ENCODE measurements at regions not wholly inside any gene's neighbourhood (a gene's known extent, or its start where the extent isn't known, plus 50 kb on each side); places are given as distances from the start of the nearest gene placed in this dataset.
A peak's percentile ranks its signal among the peaks of the same experiment; 100 is the strongest.

DNA sequence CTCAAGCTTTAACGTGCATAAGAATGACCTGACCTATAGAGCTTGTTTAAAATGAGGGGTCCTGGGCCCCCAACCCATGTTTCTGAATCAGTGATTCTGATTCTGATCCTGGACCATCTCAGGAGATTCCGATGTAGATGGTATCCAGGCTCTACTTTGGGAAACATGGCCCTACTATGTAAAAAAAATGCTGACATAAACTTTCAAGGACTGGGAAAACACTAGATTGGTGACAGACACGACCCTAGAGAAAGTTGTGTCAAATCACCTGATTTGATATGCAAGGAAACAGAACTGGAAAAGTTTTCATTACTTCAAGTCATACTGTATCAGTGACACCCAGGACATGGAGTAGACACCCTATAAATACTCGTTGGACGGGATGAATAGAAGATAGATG, 328.5 kb downstream of the HNRNPD start:
- Mint-ChIP-seq H3K27me3 (peaks cover 40% of the 10 kb centered on the region), H3K4me3 (peak overlapping the region; percentile 24), H3K9me3 (no peaks in the 10 kb centered on the region), H3K4me1 (peaks cover 15% of the 10 kb centered on the region), H3K36me3 (no peaks in the 10 kb centered on the region), H3K27ac (no peak overlapping the region)

DNA sequence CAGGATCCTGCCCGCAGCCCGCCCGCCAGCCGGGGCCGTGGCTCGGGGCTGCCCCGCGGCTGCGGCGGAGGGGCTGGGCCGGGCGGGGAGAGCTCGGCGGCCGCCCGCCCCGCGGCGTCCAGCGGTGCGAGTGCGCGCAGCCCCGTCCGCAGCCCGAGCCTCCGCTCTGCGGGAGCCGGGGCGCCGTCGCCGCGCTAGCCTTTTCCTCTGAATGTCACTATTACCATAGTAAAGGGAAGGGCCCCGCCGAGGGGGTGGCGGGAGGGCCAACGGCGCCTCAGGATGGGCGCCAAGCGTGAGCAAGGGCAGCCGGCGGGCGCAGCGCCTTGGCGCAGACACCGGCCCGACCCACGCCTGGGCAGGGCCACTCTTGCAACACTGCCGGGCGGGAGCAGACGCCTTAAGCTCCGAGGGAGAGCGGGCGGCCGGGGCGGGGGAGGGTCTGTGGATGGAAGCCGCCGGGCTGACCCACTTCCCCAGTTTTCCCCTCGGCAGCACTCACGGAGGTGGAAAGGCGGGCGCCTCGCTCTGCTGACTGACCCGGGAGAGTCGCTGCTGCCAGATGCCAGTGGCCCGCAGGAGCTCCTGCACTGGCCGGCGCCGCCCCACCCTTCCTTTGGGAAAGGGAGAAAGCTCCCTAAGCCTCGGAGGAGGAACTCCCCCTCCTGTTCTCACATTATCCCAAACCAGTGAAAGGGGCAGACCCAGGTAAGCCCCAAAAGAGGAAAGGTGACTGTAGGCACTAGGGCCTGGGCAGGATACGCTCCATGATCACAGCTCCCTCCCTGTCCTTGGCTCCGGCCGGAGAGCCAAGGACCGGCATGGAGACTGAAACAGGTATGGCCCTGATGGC, 329.4 kb downstream of the HNRNPD start:
- H3K36me3 Mint-ChIP-seq, result no peaks in the 10 kb centered on the region
- H3K4me1 Mint-ChIP-seq, result peaks cover 15% of the 10 kb centered on the region
- no peaks in the 10 kb centered on the region for H3K9me3 Mint-ChIP-seq
- H3K4me3 Mint-ChIP-seq, result no peak overlapping the region
- no peak overlapping the region for H3K27ac Mint-ChIP-seq
- H3K27me3 Mint-ChIP-seq, result peaks cover 40% of the 10 kb centered on the region

DNA sequence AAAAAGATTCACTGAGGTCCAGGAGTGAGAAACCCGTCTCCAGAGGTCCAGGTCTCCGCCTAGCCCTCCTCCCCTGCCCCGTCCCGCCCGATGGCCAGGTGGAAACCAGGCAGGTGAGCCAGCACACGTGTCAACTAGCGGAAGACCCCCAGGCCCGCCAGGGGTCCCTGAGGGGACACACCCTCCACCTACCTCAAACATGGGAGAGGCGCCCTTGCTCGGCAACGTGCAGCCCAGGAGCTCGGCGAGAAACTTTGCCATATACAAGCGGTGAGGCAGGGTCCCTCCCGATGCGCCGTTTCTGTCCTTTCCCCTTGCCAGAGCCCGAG, 330.0 kb downstream of the HNRNPD start:
- Mint-ChIP-seq H3K36me3 (no peaks in the 10 kb centered on the region), H3K27ac (no peak overlapping the region), H3K27me3 (peaks cover 44% of the 10 kb centered on the region), H3K9me3 (no peaks in the 10 kb centered on the region), H3K4me3 (peak overlapping the region; percentile 77), H3K4me1 (peaks cover 15% of the 10 kb centered on the region)

DNA sequence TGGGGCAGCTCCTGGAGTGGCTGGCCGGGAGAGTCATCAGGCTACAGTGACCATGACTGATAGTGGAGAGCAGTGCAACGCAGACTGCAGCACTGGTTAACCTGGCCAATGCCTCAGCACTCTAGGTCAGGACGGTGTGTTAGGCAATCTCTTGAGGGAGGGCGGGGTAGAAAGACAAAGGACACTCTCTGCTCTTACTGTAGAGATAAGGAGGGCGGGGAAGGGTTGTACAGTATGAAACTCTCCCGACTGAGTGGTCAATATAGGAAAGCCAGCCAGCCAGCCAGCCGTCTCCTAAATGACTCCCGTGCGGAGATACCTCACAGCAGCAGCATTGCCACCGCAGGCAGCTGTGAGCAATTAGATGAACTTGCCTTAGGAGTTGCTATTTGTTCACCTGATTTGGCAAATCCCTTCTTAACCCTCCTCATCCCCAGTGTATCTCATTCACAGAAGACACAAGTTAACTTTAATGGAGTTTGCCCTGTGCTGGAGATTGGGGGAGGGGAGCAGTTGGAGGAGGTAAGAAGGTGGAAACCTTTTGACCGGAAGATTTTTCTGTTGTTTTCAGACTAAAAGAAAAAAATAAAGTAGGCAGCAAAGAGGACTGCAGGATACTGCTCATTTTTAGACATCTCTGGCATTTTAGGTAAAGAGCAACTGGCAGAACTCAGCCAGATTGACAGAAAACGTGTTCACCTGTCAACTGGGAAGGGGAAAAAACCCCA, 330.5 kb downstream of the HNRNPD start:
- Mint-ChIP-seq H3K4me1 (peaks cover 15% of the 10 kb centered on the region), H3K9me3 (no peaks in the 10 kb centered on the region), H3K27ac (no peak overlapping the region), H3K36me3 (no peaks in the 10 kb centered on the region), H3K4me3 (peak overlapping the region; percentile 77), H3K27me3 (peaks cover 44% of the 10 kb centered on the region)

DNA sequence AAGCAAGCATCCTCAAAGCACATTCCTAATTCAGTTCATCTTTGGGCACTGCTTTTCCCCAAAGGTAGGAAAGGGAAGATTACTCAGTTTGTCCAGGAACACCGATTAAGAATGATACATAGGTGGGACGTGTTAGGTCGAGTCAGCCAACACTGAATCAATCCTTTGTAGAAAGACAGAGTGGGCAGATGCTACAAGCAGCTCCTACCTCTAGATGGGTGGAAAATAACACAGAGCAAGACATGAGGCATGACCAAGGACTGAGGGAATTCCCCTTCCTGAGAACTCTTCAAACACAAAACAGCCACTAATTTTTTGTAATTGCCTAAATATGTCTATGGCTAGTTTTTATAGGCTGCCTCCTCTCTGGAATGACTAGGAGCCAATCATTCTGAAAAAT, 331.7 kb downstream of the HNRNPD start:
- peaks cover 15% of the 10 kb centered on the region for H3K4me1 Mint-ChIP-seq
- H3K36me3 Mint-ChIP-seq, result no peaks in the 10 kb centered on the region
- H3K27me3 Mint-ChIP-seq, result peaks cover 43% of the 10 kb centered on the region
- H3K4me3 Mint-ChIP-seq, result no peak overlapping the region
- H3K27ac Mint-ChIP-seq, result peak overlapping the region; percentile 37
- H3K9me3 Mint-ChIP-seq, result no peaks in the 10 kb centered on the region

DNA sequence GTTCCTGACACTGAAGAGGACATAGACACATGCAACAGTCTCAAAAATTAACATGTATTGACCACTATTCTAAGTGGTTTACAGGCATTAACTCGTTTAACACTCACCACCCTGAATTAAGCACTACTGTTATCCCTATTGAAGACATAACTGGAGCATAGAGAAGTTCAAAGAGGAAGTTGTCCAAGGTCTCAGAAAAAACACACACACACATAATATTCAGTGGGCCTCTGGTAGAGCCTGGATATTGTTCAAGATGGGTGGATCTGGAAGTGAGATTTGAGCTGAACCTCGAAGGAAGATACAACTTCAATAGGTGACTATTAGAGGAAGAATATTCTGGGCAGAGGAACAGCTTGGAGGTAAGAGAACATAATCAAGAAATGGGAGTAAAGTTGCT, 334.9 kb downstream of the HNRNPD start:
- Mint-ChIP-seq H3K4me3 (no peak overlapping the region), H3K9me3 (no peaks in the 10 kb centered on the region)

DNA sequence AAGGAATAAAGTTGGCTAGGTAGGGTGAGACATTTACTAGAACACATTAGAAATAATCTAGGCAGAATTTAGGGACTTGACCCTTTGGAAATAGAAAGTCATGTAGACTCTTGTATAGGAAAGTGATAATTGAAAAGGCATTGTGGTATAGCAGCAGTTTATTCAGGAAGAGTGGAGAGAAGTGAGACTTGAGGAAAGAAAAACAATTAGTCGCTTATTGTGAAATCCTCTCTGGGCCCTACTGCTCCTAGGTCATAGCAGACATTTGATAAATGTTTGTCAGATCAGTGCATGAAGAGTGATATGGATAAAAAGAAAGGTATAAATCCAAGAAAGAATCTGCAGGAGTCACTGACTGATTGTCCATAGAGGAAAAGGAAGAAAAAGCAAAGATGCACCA, 337.6 kb downstream of the HNRNPD start:
- Mint-ChIP-seq H3K27me3 (peaks cover 22% of the 10 kb centered on the region), H3K27ac (no peak overlapping the region), H3K4me3 (no peak overlapping the region), H3K4me1 (peaks cover 4% of the 10 kb centered on the region), H3K9me3 (no peaks in the 10 kb centered on the region), H3K36me3 (no peaks in the 10 kb centered on the region)

More for the DNA sequence above, 334.9 kb downstream of the HNRNPD start:
- Mint-ChIP-seq H3K4me1 (peaks cover 15% of the 10 kb centered on the region), H3K27ac (no peak overlapping the region), H3K27me3 (peaks cover 32% of the 10 kb centered on the region), H3K36me3 (no peaks in the 10 kb centered on the region)

DNA sequence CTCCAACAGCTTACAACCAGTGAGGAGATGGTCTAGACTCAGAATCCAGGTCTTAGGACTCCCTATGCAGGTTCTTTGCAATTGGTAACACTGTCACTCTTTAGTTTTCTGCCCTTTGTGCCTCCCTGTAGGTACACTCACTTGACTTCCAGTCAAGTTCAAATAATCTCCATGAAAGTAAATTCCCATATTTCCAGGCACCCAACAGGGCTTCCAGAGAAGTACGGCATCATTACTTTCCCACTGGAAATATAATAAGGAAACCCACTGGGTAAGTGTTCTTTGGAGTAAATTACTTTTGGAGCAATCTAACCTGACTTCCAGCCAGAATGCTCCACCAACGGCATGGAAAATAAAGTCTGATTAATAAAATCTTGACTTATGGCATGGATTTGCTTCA, 338.9 kb downstream of the HNRNPD start:
- Mint-ChIP-seq H3K4me1 (peaks cover 4% of the 10 kb centered on the region), H3K27ac (no peak overlapping the region), H3K4me3 (no peak overlapping the region), H3K9me3 (no peaks in the 10 kb centered on the region), H3K27me3 (peaks cover 22% of the 10 kb centered on the region), H3K36me3 (no peaks in the 10 kb centered on the region)

DNA sequence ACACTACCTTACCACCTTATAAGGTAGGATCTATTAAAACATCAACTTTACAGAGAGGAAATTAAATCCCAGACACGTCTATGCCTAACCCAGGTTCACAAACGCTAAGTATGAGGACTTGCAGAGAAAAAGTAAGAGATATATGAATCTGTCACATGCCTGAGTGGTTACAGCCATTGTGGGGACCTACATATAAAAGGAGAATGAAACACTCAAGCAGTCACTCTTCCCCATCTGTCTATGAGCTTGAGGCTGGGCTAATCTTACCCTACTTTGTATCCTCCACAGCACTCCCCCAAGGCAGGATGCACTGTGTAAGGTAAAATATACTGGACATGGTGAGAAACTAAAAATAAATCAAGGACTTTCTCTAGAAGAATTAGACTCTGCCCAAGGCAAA, 339.9 kb downstream of the HNRNPD start:
- H3K36me3 Mint-ChIP-seq, result no peaks in the 10 kb centered on the region
- H3K9me3 Mint-ChIP-seq, result no peaks in the 10 kb centered on the region
- peaks cover 4% of the 10 kb centered on the region for H3K4me1 Mint-ChIP-seq
- H3K27ac Mint-ChIP-seq, result no peak overlapping the region
- H3K27me3 Mint-ChIP-seq, result peaks cover 19% of the 10 kb centered on the region
- no peak overlapping the region for H3K4me3 Mint-ChIP-seq

DNA sequence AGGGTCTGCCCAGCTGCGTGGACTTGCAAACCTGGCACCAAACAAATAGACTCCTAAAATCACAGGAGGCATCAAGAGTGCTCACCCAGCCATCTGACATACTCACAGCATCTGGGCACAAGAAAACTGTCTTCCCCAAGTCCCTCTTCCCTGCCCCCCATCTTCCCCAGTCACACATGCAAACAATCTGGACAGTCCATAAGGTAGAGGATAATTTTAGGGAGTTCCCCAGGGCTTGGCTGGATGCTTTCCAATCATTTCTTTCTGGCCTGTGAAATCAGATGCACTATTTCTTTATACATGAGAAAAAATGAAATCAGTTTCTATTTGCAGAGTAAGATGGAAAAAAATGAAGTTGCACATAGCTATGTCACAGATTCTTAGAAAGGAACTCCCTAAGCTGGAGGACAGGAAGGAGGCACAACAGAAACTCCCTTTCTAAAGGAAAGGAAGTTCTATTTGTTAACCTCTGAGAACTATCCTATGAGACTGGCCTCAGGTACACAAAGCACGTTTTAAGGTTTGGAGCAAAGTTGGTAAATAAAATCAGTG, 342.3 kb downstream of the HNRNPD start:
- no peak overlapping the region for H3K27ac Mint-ChIP-seq
- no peaks in the 10 kb centered on the region for H3K9me3 Mint-ChIP-seq
- peaks cover 15% of the 10 kb centered on the region for H3K27me3 Mint-ChIP-seq
- no peaks in the 10 kb centered on the region for H3K36me3 Mint-ChIP-seq
- H3K4me3 Mint-ChIP-seq, result no peak overlapping the region
- peaks cover 4% of the 10 kb centered on the region for H3K4me1 Mint-ChIP-seq

DNA sequence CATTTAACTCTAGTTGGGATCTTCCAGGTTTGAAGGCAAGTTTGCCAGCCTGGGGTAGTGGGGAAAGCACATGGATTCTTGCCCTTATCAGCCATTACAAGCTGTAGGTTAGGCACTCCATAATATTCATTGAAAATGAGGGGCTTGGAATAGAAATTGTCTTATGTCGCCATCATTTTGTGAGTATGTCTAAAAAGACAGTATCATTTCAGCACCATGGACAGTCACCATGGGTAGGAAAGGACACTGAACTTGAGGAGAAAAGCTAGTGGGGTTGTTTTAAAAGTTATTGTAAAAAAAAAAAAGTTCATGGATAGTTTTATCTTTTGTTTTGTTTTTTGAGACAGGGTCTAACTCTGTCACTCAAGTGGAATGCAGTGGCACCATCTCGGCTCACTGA, 356.1 kb downstream of the HNRNPD start:
- H3K4me1 Mint-ChIP-seq, result no peaks in the 10 kb centered on the region
- H3K36me3 Mint-ChIP-seq, result no peaks in the 10 kb centered on the region
- no peak overlapping the region for H3K4me3 Mint-ChIP-seq
- H3K27ac Mint-ChIP-seq, result no peak overlapping the region
- peaks cover 17% of the 10 kb centered on the region for H3K9me3 Mint-ChIP-seq
- H3K27me3 Mint-ChIP-seq, result peaks cover 8% of the 10 kb centered on the region

DNA sequence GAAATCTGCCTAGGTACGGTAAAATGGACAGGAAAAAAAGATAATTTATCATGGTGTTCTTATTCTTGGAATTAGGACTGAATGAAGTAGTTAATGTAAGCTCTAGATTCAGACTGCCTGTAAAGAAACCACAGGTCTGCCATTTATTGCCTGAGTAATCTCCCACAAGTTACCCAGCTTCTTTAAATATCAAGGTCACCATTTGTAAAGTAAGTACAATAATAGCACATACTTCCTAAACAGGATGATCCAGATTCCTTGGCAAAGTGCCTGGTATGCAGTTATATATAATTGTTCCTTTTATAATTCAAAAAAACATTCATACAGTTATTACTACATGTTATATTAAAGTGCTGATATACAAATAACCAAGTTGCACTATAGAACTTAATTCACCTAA, 368.6 kb downstream of the HNRNPD start:
- Mint-ChIP-seq H3K27ac (no peak overlapping the region), H3K27me3 (peaks cover 15% of the 10 kb centered on the region), H3K4me1 (no peaks in the 10 kb centered on the region), H3K36me3 (no peaks in the 10 kb centered on the region), H3K9me3 (no peaks in the 10 kb centered on the region), H3K4me3 (no peak overlapping the region)

DNA sequence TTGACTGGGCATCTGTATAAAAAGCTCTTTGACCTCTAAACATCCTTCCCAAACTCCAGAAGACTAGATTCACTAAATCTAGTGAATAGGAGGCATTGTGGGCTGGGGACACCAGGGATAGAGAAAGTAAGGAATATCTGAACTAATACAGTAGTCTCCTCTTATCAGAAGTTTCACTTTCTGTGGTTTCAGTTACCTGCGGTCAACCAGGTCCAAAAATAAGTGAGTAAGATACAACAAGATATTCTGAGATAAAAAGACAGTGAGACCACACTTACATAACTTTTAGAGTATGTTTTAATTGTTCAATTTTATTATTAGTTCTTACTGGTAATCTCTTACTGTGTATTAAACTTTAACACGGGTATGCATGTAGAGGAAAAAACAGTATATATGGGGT, 376.5 kb downstream of the HNRNPD start:
- Mint-ChIP-seq H3K27ac (no peak overlapping the region), H3K9me3 (no peaks in the 10 kb centered on the region), H3K27me3 (no peaks in the 10 kb centered on the region), H3K4me1 (no peaks in the 10 kb centered on the region), H3K4me3 (no peak overlapping the region), H3K36me3 (no peaks in the 10 kb centered on the region)

DNA sequence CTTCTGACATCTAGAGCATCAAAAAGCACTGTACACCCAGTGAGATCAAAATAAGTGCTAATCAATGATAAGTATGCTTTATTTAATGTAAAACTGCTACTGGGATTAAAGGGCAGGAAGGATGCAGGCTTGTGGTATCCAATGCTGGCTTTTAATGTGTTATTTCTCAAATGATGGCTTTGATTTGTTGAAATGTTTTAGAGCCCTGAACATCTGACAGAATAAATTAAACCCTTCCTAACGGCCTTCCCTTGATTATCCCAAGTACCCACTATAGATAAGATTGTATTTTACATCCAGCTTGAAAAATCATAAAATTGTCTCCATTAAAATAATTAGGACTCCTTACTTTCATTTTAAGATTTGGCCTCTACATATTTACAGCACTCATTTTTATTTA, 382.9 kb downstream of the HNRNPD start:
- Mint-ChIP-seq H3K9me3 (no peaks in the 10 kb centered on the region), H3K4me1 (no peaks in the 10 kb centered on the region), H3K36me3 (no peaks in the 10 kb centered on the region), H3K4me3 (no peak overlapping the region), H3K27me3 (peaks cover under 1% of the 10 kb centered on the region), H3K27ac (no peak overlapping the region)

DNA sequence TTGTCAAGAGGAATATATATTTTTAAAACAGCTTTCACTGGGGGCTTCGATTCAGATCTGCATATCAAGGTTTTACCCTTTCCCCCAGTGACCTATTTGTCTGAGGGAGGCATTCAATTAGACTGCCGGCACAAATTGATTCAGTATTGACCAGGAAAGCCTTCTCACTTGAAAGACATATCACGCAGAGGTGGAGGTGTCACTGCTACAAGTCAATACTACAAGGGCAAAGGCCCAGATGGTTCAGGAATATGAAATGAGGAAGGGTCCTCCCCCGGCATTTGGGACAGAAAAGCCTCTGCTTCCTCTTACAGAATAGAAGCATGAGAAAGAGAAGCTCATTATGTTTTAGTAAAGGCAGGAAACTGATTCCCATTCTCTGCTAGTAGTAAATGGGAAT, 383.6 kb downstream of the HNRNPD start:
- no peaks in the 10 kb centered on the region for H3K4me1 Mint-ChIP-seq
- H3K27me3 Mint-ChIP-seq, result peaks cover 2% of the 10 kb centered on the region
- no peaks in the 10 kb centered on the region for H3K9me3 Mint-ChIP-seq
- no peak overlapping the region for H3K27ac Mint-ChIP-seq
- H3K36me3 Mint-ChIP-seq, result no peaks in the 10 kb centered on the region
- H3K4me3 Mint-ChIP-seq, result no peak overlapping the region

DNA sequence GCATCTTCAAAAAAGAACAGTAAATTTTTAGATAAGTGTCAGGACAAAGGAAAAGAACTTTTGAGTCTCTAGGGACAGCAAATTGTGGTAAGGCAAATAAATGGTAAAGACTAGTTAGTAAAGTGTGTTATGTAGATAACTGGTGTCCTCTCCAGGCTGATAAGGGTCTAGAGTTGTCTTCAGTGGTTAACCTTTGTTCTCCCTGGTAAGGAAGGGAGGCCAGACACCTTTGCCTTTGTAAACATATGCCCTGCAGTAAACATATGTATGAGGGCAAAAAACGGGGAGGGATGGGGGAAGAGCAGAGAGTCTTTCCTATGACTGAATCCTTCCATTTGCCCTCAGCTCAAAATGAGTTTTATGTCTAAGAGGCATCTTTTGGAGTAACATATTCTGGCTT, 384.6 kb downstream of the HNRNPD start:
- Mint-ChIP-seq H3K4me3 (no peak overlapping the region), H3K9me3 (no peaks in the 10 kb centered on the region), H3K27ac (no peak overlapping the region), H3K4me1 (no peaks in the 10 kb centered on the region), H3K36me3 (no peaks in the 10 kb centered on the region), H3K27me3 (peaks cover 2% of the 10 kb centered on the region)

All from activated naive CD4-positive, alpha-beta T cell treated with anti-CD3 and anti-CD28 coated beads, Interleukin-2, amount 50 U/mL, for 24 hours (primary cell).